Liver (tissue), 3 donors: ENCODE measurements at regions not wholly inside any gene's neighbourhood (a gene's known extent, or its start where the extent isn't known, plus 50 kb on each side); places are given as distances from the start of the nearest gene placed in this dataset.

Experiments used
- EGR1 ChIP-seq, 2 donors: IDR thresholded peaks; 2 replicates each; pipeline ENCODE4 v1.6.1; 2016 to 2018; ENCODE audit warnings: antibody characterized with exemption in 2 of 2, low read depth in 2 of 2
- HNF4A ChIP-seq, 2 donors: conservative IDR thresholded peaks; 2 replicates each; pipeline ENCODE4 v1.6.1; 2016; ENCODE audit warnings: antibody characterized with exemption in 2 of 2, mild to moderate bottlenecking in 2 of 2
- TAF1 ChIP-seq: conservative IDR thresholded peaks from 2 replicates; pipeline ENCODE4 v1.6.1; 2016; ENCODE audit warnings: antibody characterized with exemption, mild to moderate bottlenecking
- TF ChIP-seq, protein P1 (sequence below): fragments of 150-350 bp; IDR thresholded peaks from 2 replicates; pipeline ENCODE4 v1.5.1; 2017; ENCODE audit warnings: improper control_type of control experiment, low read depth, low read length; ENCODE audit not compliant: missing input control
- donor health status: healthy.
- donor health status: healthy.

DNA sequence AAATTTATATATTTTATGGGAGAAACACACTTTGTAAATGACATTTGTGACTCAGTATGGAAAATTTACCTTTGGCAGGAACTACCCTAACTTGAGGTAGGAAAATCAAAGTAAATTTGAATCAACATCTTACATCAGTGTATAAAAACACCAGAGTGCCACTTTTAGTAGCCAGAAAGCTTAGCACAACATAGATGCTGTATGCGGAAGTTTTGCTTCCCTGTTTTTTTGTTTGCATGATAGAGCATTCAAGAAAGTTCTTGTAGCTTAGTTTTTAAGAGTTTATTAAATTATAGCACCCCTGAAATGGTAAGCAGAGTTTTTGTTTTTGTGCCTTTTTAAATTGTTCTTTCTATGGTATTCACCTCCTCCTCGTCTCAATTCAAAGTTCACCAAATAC lies 120.8 kb upstream of the RAP2B start:
- TF ChIP-seq EGR1 (IDR thresholded peaks at IDR 0.05; ENCODE audit: low read depth in 2 of 2) = no peak
- TF ChIP-seq, protein P1, sequence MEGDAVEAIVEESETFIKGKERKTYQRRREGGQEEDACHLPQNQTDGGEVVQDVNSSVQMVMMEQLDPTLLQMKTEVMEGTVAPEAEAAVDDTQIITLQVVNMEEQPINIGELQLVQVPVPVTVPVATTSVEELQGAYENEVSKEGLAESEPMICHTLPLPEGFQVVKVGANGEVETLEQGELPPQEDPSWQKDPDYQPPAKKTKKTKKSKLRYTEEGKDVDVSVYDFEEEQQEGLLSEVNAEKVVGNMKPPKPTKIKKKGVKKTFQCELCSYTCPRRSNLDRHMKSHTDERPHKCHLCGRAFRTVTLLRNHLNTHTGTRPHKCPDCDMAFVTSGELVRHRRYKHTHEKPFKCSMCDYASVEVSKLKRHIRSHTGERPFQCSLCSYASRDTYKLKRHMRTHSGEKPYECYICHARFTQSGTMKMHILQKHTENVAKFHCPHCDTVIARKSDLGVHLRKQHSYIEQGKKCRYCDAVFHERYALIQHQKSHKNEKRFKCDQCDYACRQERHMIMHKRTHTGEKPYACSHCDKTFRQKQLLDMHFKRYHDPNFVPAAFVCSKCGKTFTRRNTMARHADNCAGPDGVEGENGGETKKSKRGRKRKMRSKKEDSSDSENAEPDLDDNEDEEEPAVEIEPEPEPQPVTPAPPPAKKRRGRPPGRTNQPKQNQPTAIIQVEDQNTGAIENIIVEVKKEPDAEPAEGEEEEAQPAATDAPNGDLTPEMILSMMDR = no peak
- no peak for TF ChIP-seq HNF4A (conservative IDR thresholded peaks at IDR 0.05)
- no peak for TF ChIP-seq TAF1
